Spleen (tissue), 11 donors: ENCODE measurements at regions not wholly inside any gene's neighbourhood (a gene's known extent, or its start where the extent isn't known, plus 50 kb on each side); places are given as distances from the start of the nearest gene placed in this dataset.
"Not testable (repeated sequence)": the region's sequence is repeated elsewhere in the genome, so short reads cannot be mapped to it uniquely, and the experiment has no call there.

ENCODE experiments used
- DNase-seq: peaks from one replicate; pipeline ENCODE4 v3.0.0-alpha.2; 2020
- H3K27ac ChIP-seq, 8 donors: fragments of 200-600 bp; sonication (generic) in 7 of 8; 1 replicate in 4 of 8; 2 replicates in 4 of 8; pipeline versions ENCODE4 v1.5.0 to v1.8.0; 2016 to 2021; ENCODE audit warnings: inconsistent platforms in 4 of 8, mild to moderate bottlenecking in 4 of 8, moderate library complexity in 1 of 8
- H3K27me3 ChIP-seq, 7 donors: fragments of 200-600 bp; sonication (generic) in 6 of 7; replicated peaks in 1 of 7; 1 replicate in 4 of 7; 2 replicates in 3 of 7; pipeline versions ENCODE4 v1.5.0 to v1.8.0; 2016 to 2021; ENCODE audit warnings: inconsistent platforms in 3 of 7, mild to moderate bottlenecking in 1 of 7
- H3K36me3 ChIP-seq, 6 donors: fragments of 200-600 bp; sonication (generic) in 5 of 6; 1 replicate in 4 of 6; 2 replicates in 2 of 6; pipeline versions ENCODE4 v1.5.0 to v1.8.0; 2016 to 2021; ENCODE audit warnings: inconsistent platforms in 2 of 6
- H3K4me1 ChIP-seq, 6 donors: fragments of 200-600 bp; sonication (generic) in 5 of 6; 1 replicate in 3 of 6; 2 replicates in 3 of 6; pipeline versions ENCODE4 v1.5.0 to v1.8.0; 2016 to 2021; ENCODE audit warnings: inconsistent platforms in 3 of 6
- H3K4me3 ChIP-seq, 8 donors: fragments of 200-600 bp; sonication (generic) in 7 of 8; 1 replicate in 4 of 8; 2 replicates in 4 of 8; pipeline versions ENCODE4 v1.5.0 to v1.8.0; 2016 to 2021; ENCODE audit warnings: inconsistent platforms in 4 of 8, mild to moderate bottlenecking in 4 of 8, moderate library complexity in 2 of 8
- H3K9me3 ChIP-seq, 8 donors: fragments of 200-600 bp; sonication (generic) in 7 of 8; 1 replicate in 4 of 8; 2 replicates in 4 of 8; pipeline versions ENCODE4 v1.5.0 to v1.8.0; 2016 to 2021; ENCODE audit warnings: inconsistent platforms in 4 of 8
- POLR2A ChIP-seq, 3 donors: fragments of 450-650 bp; IDR thresholded peaks; one replicate each; pipeline ENCODE4 v1.5.1; 2017; ENCODE audit warnings: antibody characterized with exemption in 3 of 3, mild to moderate bottlenecking in 1 of 3
- POLR2AphosphoS5 ChIP-seq, 3 donors: sonication (generic); formaldehyde crosslinking; IDR thresholded peaks; one replicate each; pipeline ENCODE4 v1.5.1; 2017; ENCODE audit warnings: antibody characterized with exemption in 3 of 3
- WGBS, 5 donors: extraction: QIAGEN DNeasy Blood & Tissue Kit in 3 of 5; methylation state at CpG; one replicate each; pipeline versions ENCODE4 v1.1.5 to v1.1.7; 2013 to 2018; 5-methylcytosine and 5-hydroxymethylcytosine counted together
- intact Hi-C: fragments of 100-400 bp; cut with DNase I; formaldehyde crosslinking; loops from one replicate; pipeline ENCODE4 v1.15.0; 2023; ENCODE audit warnings: low total_unique reads
- TF ChIP-seq, protein P1 (sequence below), 11 experiments: fragments of 200-600 bp in 7 of 11; fragments of 450-650 bp in 4 of 11; sonication (generic) in 4 of 11; IDR thresholded peaks in 8 of 11; conservative IDR thresholded peaks in 3 of 11; 1 replicate in 7 of 11; 2 replicates in 4 of 11; pipeline versions ENCODE4 v1.4.0 to v1.8.0; 2016 to 2021; ENCODE audit warnings: antibody characterized with exemption in 11 of 11, inconsistent platforms in 4 of 11, mild to moderate bottlenecking in 1 of 11
- donor health status: healthy with polysubstance abuse.
- donor health status: DM: no; HTN: no; CAD: no; lungs with moderate emphysema.
- donor health status: DM: no; HTN: no; CAD: no.
- donor health status: Bipolar disorder and iron deficiency.
- donor health status: healthy.
- donor health status: DM: no; HTN: no; CAD: no.
- donor health status: DM: yes; HTN: yes; CAD: no.

GRCh38 chr4:61011051-61011450 lies 189.1 kb upstream of the ADGRL3 start:
- no peak overlapping the region for H3K27ac ChIP-seq
- intact Hi-C loops: no loop called here
- H3K9me3 ChIP-seq: peaks cover 0 to 35% (median 23%) of the 10 kb centered on the region in 8 donors
- DNase-seq: no peak
- 82 to 89% (median 86%) methylated on average over 2 of the region's 2 CpGs for WGBS, 5 donors
- H3K36me3 ChIP-seq: no peaks in the 10 kb centered on the region
- no peak overlapping the region for H3K4me3 ChIP-seq
- no peaks in the 10 kb centered on the region for H3K27me3 ChIP-seq
- TF ChIP-seq POLR2AphosphoS5 (IDR thresholded peaks at IDR 0.05) (no peak), POLR2A (IDR thresholded peaks at IDR 0.05) (no peak)
- TF ChIP-seq, protein P1, sequence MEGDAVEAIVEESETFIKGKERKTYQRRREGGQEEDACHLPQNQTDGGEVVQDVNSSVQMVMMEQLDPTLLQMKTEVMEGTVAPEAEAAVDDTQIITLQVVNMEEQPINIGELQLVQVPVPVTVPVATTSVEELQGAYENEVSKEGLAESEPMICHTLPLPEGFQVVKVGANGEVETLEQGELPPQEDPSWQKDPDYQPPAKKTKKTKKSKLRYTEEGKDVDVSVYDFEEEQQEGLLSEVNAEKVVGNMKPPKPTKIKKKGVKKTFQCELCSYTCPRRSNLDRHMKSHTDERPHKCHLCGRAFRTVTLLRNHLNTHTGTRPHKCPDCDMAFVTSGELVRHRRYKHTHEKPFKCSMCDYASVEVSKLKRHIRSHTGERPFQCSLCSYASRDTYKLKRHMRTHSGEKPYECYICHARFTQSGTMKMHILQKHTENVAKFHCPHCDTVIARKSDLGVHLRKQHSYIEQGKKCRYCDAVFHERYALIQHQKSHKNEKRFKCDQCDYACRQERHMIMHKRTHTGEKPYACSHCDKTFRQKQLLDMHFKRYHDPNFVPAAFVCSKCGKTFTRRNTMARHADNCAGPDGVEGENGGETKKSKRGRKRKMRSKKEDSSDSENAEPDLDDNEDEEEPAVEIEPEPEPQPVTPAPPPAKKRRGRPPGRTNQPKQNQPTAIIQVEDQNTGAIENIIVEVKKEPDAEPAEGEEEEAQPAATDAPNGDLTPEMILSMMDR (IDR thresholded peaks at IDR 0.05 in 8 of 11, conservative IDR thresholded peaks at IDR 0.05 in 3 of 11): no peak
- no peaks in the 10 kb centered on the region for H3K4me1 ChIP-seq

- WGBS, 5 donors: 80 to 90% (median 83%) methylated on average over 2 to 5 of the region's 5 CpGs
- intact Hi-C loops, H3K36me3 ChIP-seq, DNase-seq, H3K4me3 ChIP-seq, H3K4me1 ChIP-seq, H3K27me3 ChIP-seq, H3K27ac ChIP-seq: not testable (repeated sequence)
- peaks cover 0 to 44% (median 28%) of the 10 kb centered on the region in 8 donors for H3K9me3 ChIP-seq
Observed at GRCh38 chr4:61011936-61012335, 188.2 kb upstream of the ADGRL3 start.

GRCh38 chr4:61024610-61025009 lies 175.5 kb upstream of the ADGRL3 start:
- Histone ChIP-seq H3K4me1 (no peaks in the 10 kb centered on the region), H3K36me3 (no peaks in the 10 kb centered on the region), H3K9me3 (peaks cover 0 to 26% (median 9%) of the 10 kb centered on the region in 8 donors), H3K4me3 (no peak overlapping the region), H3K27ac (no peak overlapping the region), H3K27me3 (no peaks in the 10 kb centered on the region)
- DNase-seq: no peak
- 82 to 93% (median 90%) methylated on average over 2 of the region's 2 CpGs for WGBS, 5 donors
- intact Hi-C loops: no loop called here
- no peak for TF ChIP-seq POLR2A (IDR thresholded peaks at IDR 0.05)
- TF ChIP-seq, protein P1 (IDR thresholded peaks at IDR 0.05 in 8 of 11, conservative IDR thresholded peaks at IDR 0.05 in 3 of 11): no peak
- no peak for TF ChIP-seq POLR2AphosphoS5 (IDR thresholded peaks at IDR 0.05)

GRCh38 chr4:61027939-61028338 lies 172.2 kb upstream of the ADGRL3 start:
- no peaks in the 10 kb centered on the region for H3K36me3 ChIP-seq
- no peak for DNase-seq
- H3K27me3 ChIP-seq: no peaks in the 10 kb centered on the region
- no peaks in the 10 kb centered on the region for H3K4me1 ChIP-seq
- TF ChIP-seq POLR2A (IDR thresholded peaks at IDR 0.05) (no peak), POLR2AphosphoS5 (IDR thresholded peaks at IDR 0.05) (no peak)
- TF ChIP-seq, protein P1 (IDR thresholded peaks at IDR 0.05 in 8 of 11, conservative IDR thresholded peaks at IDR 0.05 in 3 of 11): no peak
- no peak overlapping the region for H3K27ac ChIP-seq
- intact Hi-C loops: no loop called here
- no peak overlapping the region for H3K4me3 ChIP-seq
- H3K9me3 ChIP-seq: peaks cover 0 to 19% (median 10%) of the 10 kb centered on the region in 8 donors

- DNase-seq: no peak
- peaks cover 0 to 27% (median 5%) of the 10 kb centered on the region in 8 donors for H3K9me3 ChIP-seq
- 79 to 91% (median 82%) methylated on average over 4 of the region's 4 CpGs for WGBS, 5 donors
- intact Hi-C loops: no loop called here
- no peak overlapping the region for H3K27ac ChIP-seq
- H3K4me1 ChIP-seq: no peaks in the 10 kb centered on the region
- no peak overlapping the region for H3K4me3 ChIP-seq
- no peaks in the 10 kb centered on the region for H3K27me3 ChIP-seq
- H3K36me3 ChIP-seq: no peaks in the 10 kb centered on the region
- TF ChIP-seq POLR2AphosphoS5 (IDR thresholded peaks at IDR 0.05) (no peak), POLR2A (IDR thresholded peaks at IDR 0.05) (no peak)
- TF ChIP-seq, protein P1 (IDR thresholded peaks at IDR 0.05 in 8 of 11, conservative IDR thresholded peaks at IDR 0.05 in 3 of 11): no peak
Observed at GRCh38 chr4:61036071-61036684, 163.9 kb upstream of the ADGRL3 start.
